Endothelial cell (in vitro differentiated cells): ENCODE measurements at regions not wholly inside any gene's neighbourhood (a gene's known extent, or its start where the extent isn't known, plus 50 kb on each side); places are given as distances from the start of the nearest gene placed in this dataset.

Experiments
- DNase-seq: peaks from one replicate; pipeline ENCODE4 v3.0.0; 2021; ENCODE audit warnings: low spot score
- H3K27ac Mint-ChIP-seq: one replicate; pipeline ENCODE4 v1.8.0; 2021; ENCODE audit warnings: mixed read lengths, inconsistent platforms; ENCODE audit not compliant: unreplicated experiment
- H3K27me3 Mint-ChIP-seq: one replicate; pipeline ENCODE4 v1.8.0; 2021; ENCODE audit warnings: mild to moderate bottlenecking, moderate library complexity, mixed read lengths, inconsistent platforms; ENCODE audit not compliant: unreplicated experiment
- H3K36me3 Mint-ChIP-seq: one replicate; pipeline ENCODE4 v1.8.0; 2021; ENCODE audit warnings: mild to moderate bottlenecking, low read depth, mixed read lengths, inconsistent platforms; ENCODE audit not compliant: unreplicated experiment
- H3K4me1 Mint-ChIP-seq: one replicate; pipeline ENCODE4 v1.8.0; 2021; ENCODE audit warnings: mild to moderate bottlenecking, mixed read lengths, inconsistent platforms; ENCODE audit not compliant: unreplicated experiment
- H3K4me3 Mint-ChIP-seq: one replicate; pipeline ENCODE4 v1.8.0; 2021; ENCODE audit warnings: mild to moderate bottlenecking, mixed read lengths, inconsistent platforms; ENCODE audit not compliant: unreplicated experiment
- H3K9me3 Mint-ChIP-seq: one replicate; pipeline ENCODE4 v1.8.0; 2021; ENCODE audit warnings: mixed read lengths, inconsistent platforms; ENCODE audit not compliant: unreplicated experiment
- TF ChIP-seq, protein P1 (sequence below): fragments of 200-600 bp; sonication (generic); IDR thresholded peaks from one replicate; pipeline ENCODE4 v1.5.0; 2021; ENCODE audit warnings: antibody characterized with exemption; ENCODE audit not compliant: unreplicated experiment

DNA sequence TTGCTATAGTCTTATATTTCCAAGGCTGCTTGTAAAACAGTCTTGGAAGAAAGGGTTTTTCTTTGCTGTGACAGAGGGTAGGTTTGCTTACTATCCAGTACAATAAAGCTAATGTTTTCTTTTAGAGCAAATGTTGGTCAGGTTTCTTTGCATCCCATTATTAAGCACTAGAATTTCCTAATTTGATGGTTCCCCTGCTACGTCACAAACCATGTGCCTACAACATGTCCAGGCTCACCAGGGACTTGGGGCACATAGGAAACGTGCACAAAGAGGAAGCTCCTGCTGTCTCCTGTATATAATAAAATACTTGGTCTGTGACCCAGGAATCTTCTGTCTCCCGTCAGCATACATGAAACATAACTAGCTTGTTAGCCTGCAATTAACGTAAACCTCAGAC, 486.3 kb upstream of the LRFN5 start:
- Mint-ChIP-seq H3K4me3 (no peak overlapping the region), H3K4me1 (no peaks in the 10 kb centered on the region), H3K9me3 (no peaks in the 10 kb centered on the region), H3K27ac (no peak overlapping the region), H3K36me3 (no peaks in the 10 kb centered on the region), H3K27me3 (no peaks in the 10 kb centered on the region)
- no peak for DNase-seq
- TF ChIP-seq, protein P1, sequence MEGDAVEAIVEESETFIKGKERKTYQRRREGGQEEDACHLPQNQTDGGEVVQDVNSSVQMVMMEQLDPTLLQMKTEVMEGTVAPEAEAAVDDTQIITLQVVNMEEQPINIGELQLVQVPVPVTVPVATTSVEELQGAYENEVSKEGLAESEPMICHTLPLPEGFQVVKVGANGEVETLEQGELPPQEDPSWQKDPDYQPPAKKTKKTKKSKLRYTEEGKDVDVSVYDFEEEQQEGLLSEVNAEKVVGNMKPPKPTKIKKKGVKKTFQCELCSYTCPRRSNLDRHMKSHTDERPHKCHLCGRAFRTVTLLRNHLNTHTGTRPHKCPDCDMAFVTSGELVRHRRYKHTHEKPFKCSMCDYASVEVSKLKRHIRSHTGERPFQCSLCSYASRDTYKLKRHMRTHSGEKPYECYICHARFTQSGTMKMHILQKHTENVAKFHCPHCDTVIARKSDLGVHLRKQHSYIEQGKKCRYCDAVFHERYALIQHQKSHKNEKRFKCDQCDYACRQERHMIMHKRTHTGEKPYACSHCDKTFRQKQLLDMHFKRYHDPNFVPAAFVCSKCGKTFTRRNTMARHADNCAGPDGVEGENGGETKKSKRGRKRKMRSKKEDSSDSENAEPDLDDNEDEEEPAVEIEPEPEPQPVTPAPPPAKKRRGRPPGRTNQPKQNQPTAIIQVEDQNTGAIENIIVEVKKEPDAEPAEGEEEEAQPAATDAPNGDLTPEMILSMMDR: no peak

DNA sequence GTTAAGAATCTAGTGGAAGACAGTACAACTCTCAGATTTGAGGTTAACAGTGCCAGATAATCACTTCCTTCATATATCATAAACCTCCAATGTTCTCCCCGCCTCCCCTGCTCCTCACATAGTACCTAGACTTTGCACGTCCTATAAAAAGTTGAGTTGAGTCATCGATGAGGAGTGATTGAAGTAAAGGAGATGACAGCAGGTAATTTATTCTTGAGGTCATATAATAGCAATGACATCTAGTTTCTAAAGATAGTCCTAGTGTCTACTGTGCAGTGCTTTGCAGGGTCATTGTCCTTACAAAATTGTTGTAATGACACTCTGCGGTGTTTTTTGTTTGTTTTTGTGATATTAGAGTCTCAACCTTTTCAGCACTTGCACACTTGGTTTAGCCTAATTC, 510.5 kb upstream of the LRFN5 start:
- no peak for DNase-seq
- Mint-ChIP-seq H3K27me3 (no peaks in the 10 kb centered on the region), H3K4me3 (no peak overlapping the region), H3K27ac (no peak overlapping the region), H3K4me1 (no peaks in the 10 kb centered on the region), H3K9me3 (no peaks in the 10 kb centered on the region), H3K36me3 (peaks cover 7% of the 10 kb centered on the region)
- TF ChIP-seq, protein P1: no peak

- H3K4me1 Mint-ChIP-seq: no peaks in the 10 kb centered on the region
- H3K27me3 Mint-ChIP-seq: no peaks in the 10 kb centered on the region
- TF ChIP-seq, protein P1: no peak
- H3K27ac Mint-ChIP-seq: no peak overlapping the region
- no peaks in the 10 kb centered on the region for H3K9me3 Mint-ChIP-seq
- no peaks in the 10 kb centered on the region for H3K36me3 Mint-ChIP-seq
- no peak overlapping the region for H3K4me3 Mint-ChIP-seq
- no peak for DNase-seq
Observed at GRCh38 chr14:41087056-41087455, 519.6 kb upstream of the LRFN5 start.

DNA sequence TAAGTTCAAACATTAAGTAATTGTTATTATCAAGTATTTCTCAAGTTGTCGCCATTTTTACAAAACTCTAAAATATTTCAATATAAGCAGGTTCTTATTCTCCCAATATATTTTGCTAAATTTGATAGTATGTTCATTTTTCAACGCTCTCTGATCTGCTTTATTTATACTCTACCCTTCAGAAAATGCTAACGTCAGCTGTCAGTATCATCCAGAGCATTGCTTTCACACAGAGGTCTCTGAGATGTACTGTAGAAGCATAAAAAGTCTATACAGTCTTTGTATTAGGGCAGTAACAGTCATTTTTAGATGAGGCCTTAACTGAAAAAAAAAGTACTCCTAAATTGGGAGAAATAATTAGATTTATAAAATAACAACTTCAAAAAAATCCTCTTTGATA, 533.1 kb upstream of the LRFN5 start:
- H3K27ac Mint-ChIP-seq: no peak overlapping the region
- no peaks in the 10 kb centered on the region for H3K9me3 Mint-ChIP-seq
- H3K4me3 Mint-ChIP-seq: no peak overlapping the region
- H3K4me1 Mint-ChIP-seq: no peaks in the 10 kb centered on the region
- H3K36me3 Mint-ChIP-seq: no peaks in the 10 kb centered on the region
- TF ChIP-seq, protein P1: no peak
- DNase-seq: no peak
- H3K27me3 Mint-ChIP-seq: no peaks in the 10 kb centered on the region

DNA sequence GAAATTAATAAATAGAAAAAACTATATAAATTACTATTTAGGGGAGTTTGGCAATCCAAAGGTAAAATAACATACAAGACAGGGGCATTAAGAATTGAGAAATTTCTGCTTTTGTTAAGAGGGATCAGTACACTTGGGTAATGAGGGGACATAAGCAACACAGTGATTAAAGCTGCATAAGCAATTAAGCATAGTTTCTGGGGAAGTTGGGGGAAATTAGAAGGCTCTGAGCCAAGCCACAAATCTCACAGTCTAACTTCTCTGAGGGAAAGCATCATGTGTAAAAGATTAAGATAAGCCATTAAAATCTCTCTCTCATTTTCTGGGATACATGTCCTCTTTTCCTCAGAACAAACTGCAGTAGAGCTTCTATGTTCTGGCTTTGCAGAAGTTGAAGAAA, 533.9 kb upstream of the LRFN5 start:
- no peak overlapping the region for H3K4me3 Mint-ChIP-seq

More for the DNA sequence above, 533.9 kb upstream of the LRFN5 start:
- H3K36me3 Mint-ChIP-seq: no peaks in the 10 kb centered on the region
- H3K27me3 Mint-ChIP-seq: no peaks in the 10 kb centered on the region
- no peaks in the 10 kb centered on the region for H3K4me1 Mint-ChIP-seq
- no peak for DNase-seq
- no peak overlapping the region for H3K27ac Mint-ChIP-seq
- TF ChIP-seq, protein P1: no peak
- H3K9me3 Mint-ChIP-seq: no peaks in the 10 kb centered on the region
